ENCODE measurements at regions not wholly inside any gene's neighbourhood (a gene's known extent, or its start where the extent isn't known, plus 50 kb on each side); places are given as distances from the start of the nearest gene placed in this dataset.

- H3K4me3 ChIP-seq: no peak overlapping the region
- DNase-seq (ENCODE audit: low read depth, low spot score): no peak
- H3K27ac ChIP-seq: no peak overlapping the region
- no peaks in the 10 kb centered on the region for H3K9me3 ChIP-seq (ENCODE audit: low read depth, low read length)
- no peaks in the 10 kb centered on the region for H3K36me3 ChIP-seq (ENCODE audit: insufficient read depth, low read length)
- TF ChIP-seq POLR2AphosphoS5 (IDR thresholded peaks at IDR 0.05; ENCODE audit: borderline replicate concordance, low read depth, low read length) (no peak), FOXP2 (optimal IDR thresholded peaks at IDR 0.05; ENCODE audit: control extremely low read depth, extremely low read length, insufficient read depth) (no peak), EZH2 (IDR thresholded peaks at IDR 0.05) (no peak)
- H3K9ac ChIP-seq (ENCODE audit: insufficient read length): no peak overlapping the region
These were observed 123.8 kb upstream of the ADGRF1 start for GRCh38 chr6:47165918-47166317.

GRCh38 chr6:47164877-47165276 is 122.7 kb upstream of the ADGRF1 start:
- H3K4me3 ChIP-seq: no peak overlapping the region

DNA sequence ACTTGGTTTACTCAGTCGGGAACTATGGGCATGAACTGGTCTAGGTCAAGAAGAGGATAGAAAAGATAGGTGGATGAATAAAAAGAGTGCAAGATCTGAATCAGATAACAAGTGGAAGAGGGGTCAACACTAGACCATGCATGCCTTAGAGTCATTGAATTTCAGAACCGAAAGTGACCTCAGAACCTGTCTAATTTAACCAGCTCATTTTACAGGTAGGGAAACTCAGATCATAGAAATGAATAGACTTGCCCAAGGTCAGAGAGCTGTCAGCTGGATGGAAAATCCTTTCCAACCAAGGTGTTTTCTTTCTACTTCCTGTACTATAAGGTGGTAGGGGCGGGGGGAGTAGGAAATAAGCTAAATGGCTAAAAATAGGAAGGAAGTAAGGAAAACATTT is 121.4 kb upstream of the ADGRF1 start:
- TF ChIP-seq FOXP2 (optimal IDR thresholded peaks at IDR 0.05; ENCODE audit: control extremely low read depth, extremely low read length, insufficient read depth) (no peak), EZH2 (IDR thresholded peaks at IDR 0.05) (no peak), POLR2AphosphoS5 (IDR thresholded peaks at IDR 0.05; ENCODE audit: borderline replicate concordance, low read depth, low read length) (no peak)
- Histone ChIP-seq H3K9ac (ENCODE audit: insufficient read length) (no peak overlapping the region), H3K27ac (no peak overlapping the region)

More at GRCh38 chr6:47164877-47165276, 122.7 kb upstream of the ADGRF1 start:
- DNase-seq (ENCODE audit: low read depth, low spot score): no peak
- Histone ChIP-seq H3K36me3 (ENCODE audit: insufficient read depth, low read length) (no peaks in the 10 kb centered on the region), H3K9ac (ENCODE audit: insufficient read length) (no peak overlapping the region), H3K27ac (no peak overlapping the region), H3K9me3 (ENCODE audit: low read depth, low read length) (no peaks in the 10 kb centered on the region)
- no peak for TF ChIP-seq EZH2 (IDR thresholded peaks at IDR 0.05)
- no peak for TF ChIP-seq POLR2AphosphoS5 (IDR thresholded peaks at IDR 0.05; ENCODE audit: borderline replicate concordance, low read depth, low read length)
- no peak for TF ChIP-seq FOXP2 (optimal IDR thresholded peaks at IDR 0.05; ENCODE audit: control extremely low read depth, extremely low read length, insufficient read depth)

DNA sequence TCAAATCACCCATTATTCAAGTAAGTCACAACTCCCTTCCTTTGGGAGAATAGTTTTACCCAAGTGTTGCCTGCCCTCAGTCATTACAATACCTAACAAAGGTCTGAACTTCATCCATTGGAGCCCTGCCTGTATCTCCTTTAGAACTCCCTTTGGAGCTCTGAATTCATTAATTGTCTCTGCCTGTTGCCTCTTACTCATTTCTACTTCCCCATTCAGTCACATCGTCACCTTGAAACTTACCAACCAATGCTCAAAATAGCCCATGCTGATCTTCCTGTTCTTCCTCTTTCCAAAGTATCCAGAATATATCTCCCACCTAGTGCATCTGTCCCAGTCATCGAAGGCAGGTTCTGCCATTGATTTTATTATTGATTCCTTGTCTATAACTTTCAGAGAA is 120.7 kb upstream of the ADGRF1 start:
- Histone ChIP-seq H3K9me3 (ENCODE audit: low read depth, low read length) (no peaks in the 10 kb centered on the region), H3K27ac (no peak overlapping the region), H3K9ac (ENCODE audit: insufficient read length) (no peak overlapping the region), H3K4me3 (no peak overlapping the region), H3K36me3 (ENCODE audit: insufficient read depth, low read length) (no peaks in the 10 kb centered on the region)
- no peak for DNase-seq (ENCODE audit: low read depth, low spot score)
- TF ChIP-seq POLR2AphosphoS5 (IDR thresholded peaks at IDR 0.05; ENCODE audit: borderline replicate concordance, low read depth, low read length): no peak
- no peak for TF ChIP-seq FOXP2 (optimal IDR thresholded peaks at IDR 0.05; ENCODE audit: control extremely low read depth, extremely low read length, insufficient read depth)
- TF ChIP-seq EZH2 (IDR thresholded peaks at IDR 0.05): no peak

More for the DNA sequence above, 121.4 kb upstream of the ADGRF1 start:
- Histone ChIP-seq H3K36me3 (ENCODE audit: insufficient read depth, low read length) (no peaks in the 10 kb centered on the region), H3K4me3 (no peak overlapping the region), H3K9me3 (ENCODE audit: low read depth, low read length) (no peaks in the 10 kb centered on the region)
- no peak for DNase-seq (ENCODE audit: low read depth, low spot score)

GRCh38 chr6:47162231-47162630 is 120.1 kb upstream of the ADGRF1 start:
- no peak overlapping the region for H3K9ac ChIP-seq (ENCODE audit: insufficient read length)
- no peak overlapping the region for H3K4me3 ChIP-seq
- no peaks in the 10 kb centered on the region for H3K9me3 ChIP-seq (ENCODE audit: low read depth, low read length)
- TF ChIP-seq POLR2AphosphoS5 (IDR thresholded peaks at IDR 0.05; ENCODE audit: borderline replicate concordance, low read depth, low read length): no peak
- TF ChIP-seq FOXP2 (optimal IDR thresholded peaks at IDR 0.05; ENCODE audit: control extremely low read depth, extremely low read length, insufficient read depth): no peak
- no peak for TF ChIP-seq EZH2 (IDR thresholded peaks at IDR 0.05)
- DNase-seq (ENCODE audit: low read depth, low spot score): no peak
- no peak overlapping the region for H3K27ac ChIP-seq
- no peaks in the 10 kb centered on the region for H3K36me3 ChIP-seq (ENCODE audit: insufficient read depth, low read length)

- H3K4me3 ChIP-seq: no peak overlapping the region
- no peak for DNase-seq (ENCODE audit: low read depth, low spot score)
- no peak overlapping the region for H3K9ac ChIP-seq (ENCODE audit: insufficient read length)
- no peak overlapping the region for H3K27ac ChIP-seq
- H3K36me3 ChIP-seq (ENCODE audit: insufficient read depth, low read length): no peaks in the 10 kb centered on the region
- TF ChIP-seq FOXP2 (optimal IDR thresholded peaks at IDR 0.05; ENCODE audit: control extremely low read depth, extremely low read length, insufficient read depth) (no peak), POLR2AphosphoS5 (IDR thresholded peaks at IDR 0.05; ENCODE audit: borderline replicate concordance, low read depth, low read length) (no peak), EZH2 (IDR thresholded peaks at IDR 0.05) (no peak)
- no peaks in the 10 kb centered on the region for H3K9me3 ChIP-seq (ENCODE audit: low read depth, low read length)
These were observed 119.1 kb upstream of the ADGRF1 start for GRCh38 chr6:47161176-47161687.

GRCh38 chr6:47160702-47161101 is 118.6 kb upstream of the ADGRF1 start:
- Histone ChIP-seq H3K9ac (ENCODE audit: insufficient read length) (no peak overlapping the region), H3K36me3 (ENCODE audit: insufficient read depth, low read length) (no peaks in the 10 kb centered on the region), H3K4me3 (no peak overlapping the region), H3K9me3 (ENCODE audit: low read depth, low read length) (no peaks in the 10 kb centered on the region), H3K27ac (no peak overlapping the region)
- TF ChIP-seq POLR2AphosphoS5 (IDR thresholded peaks at IDR 0.05; ENCODE audit: borderline replicate concordance, low read depth, low read length) (no peak), EZH2 (IDR thresholded peaks at IDR 0.05) (no peak), FOXP2 (optimal IDR thresholded peaks at IDR 0.05; ENCODE audit: control extremely low read depth, extremely low read length, insufficient read depth) (no peak)
- no peak for DNase-seq (ENCODE audit: low read depth, low spot score)

- Histone ChIP-seq H3K9ac (ENCODE audit: insufficient read length) (no peak overlapping the region), H3K27ac (no peak overlapping the region), H3K4me3 (no peak overlapping the region), H3K36me3 (ENCODE audit: insufficient read depth, low read length) (no peaks in the 10 kb centered on the region), H3K9me3 (ENCODE audit: low read depth, low read length) (no peaks in the 10 kb centered on the region)
- TF ChIP-seq FOXP2 (optimal IDR thresholded peaks at IDR 0.05; ENCODE audit: control extremely low read depth, extremely low read length, insufficient read depth): no peak
- TF ChIP-seq EZH2 (IDR thresholded peaks at IDR 0.05): no peak
- no peak for TF ChIP-seq POLR2AphosphoS5 (IDR thresholded peaks at IDR 0.05; ENCODE audit: borderline replicate concordance, low read depth, low read length)
- DNase-seq (ENCODE audit: low read depth, low spot score): no peak
These were observed 117.6 kb upstream of the ADGRF1 start for GRCh38 chr6:47159763-47160162.

DNA sequence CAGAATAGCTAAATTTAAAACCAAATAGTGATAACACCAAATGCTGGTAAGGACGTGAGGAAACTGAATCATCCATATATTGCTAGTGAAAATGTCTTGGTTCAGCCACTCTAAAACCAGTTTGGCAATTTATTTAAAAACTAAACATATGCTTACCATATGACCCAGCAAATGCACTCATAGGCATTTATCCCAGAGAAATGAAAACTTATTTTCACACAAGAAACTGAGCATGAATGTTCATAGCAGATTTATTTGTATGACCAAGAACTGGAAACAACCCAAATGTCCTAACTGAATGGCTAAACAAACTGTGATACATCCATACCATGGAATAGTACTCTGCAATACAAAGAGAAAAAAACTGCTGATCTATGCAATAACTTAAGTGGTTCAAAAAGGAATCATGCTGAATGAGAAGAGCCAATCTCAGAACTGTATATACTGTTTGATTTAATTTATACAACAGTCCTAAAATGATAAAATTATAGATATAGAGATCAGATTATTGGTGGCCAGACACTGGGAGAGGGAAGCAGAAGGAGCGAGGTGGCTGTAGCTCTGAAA is 115.6 kb upstream of the ADGRF1 start:
- no peaks in the 10 kb centered on the region for H3K36me3 ChIP-seq (ENCODE audit: insufficient read depth, low read length)
- no peaks in the 10 kb centered on the region for H3K9me3 ChIP-seq (ENCODE audit: low read depth, low read length)
- H3K4me3 ChIP-seq: no peak overlapping the region
- no peak for DNase-seq (ENCODE audit: low read depth, low spot score)
- no peak overlapping the region for H3K27ac ChIP-seq
- TF ChIP-seq FOXP2 (optimal IDR thresholded peaks at IDR 0.05; ENCODE audit: control extremely low read depth, extremely low read length, insufficient read depth): no peak
- no peak for TF ChIP-seq EZH2 (IDR thresholded peaks at IDR 0.05)
- no peak for TF ChIP-seq POLR2AphosphoS5 (IDR thresholded peaks at IDR 0.05; ENCODE audit: borderline replicate concordance, low read depth, low read length)
- no peak overlapping the region for H3K9ac ChIP-seq (ENCODE audit: insufficient read length)

All from SK-N-MC (cell line).